T-cell (primary cell): ENCODE measurements at regions not wholly inside any gene's neighbourhood (a gene's known extent, or its start where the extent isn't known, plus 50 kb on each side); places are given as distances from the start of the nearest gene placed in this dataset.

Experiments
- ATAC-seq, 4 experiments: fragments of 200-7000 bp in 3 of 4; fragments of 150-1000 bp in 1 of 4; cut with Tn5 transposase; replicated peaks in 1 of 4; 1 replicate in 3 of 4; 2 replicates in 1 of 4; pipeline ENCODE4 v1.10.0; 2021; ENCODE audit warnings: moderate library complexity in 3 of 4, mild to moderate bottlenecking in 2 of 4, moderate number of reproducible peaks in 1 of 4
- CTCF ChIA-PET, 2 donors: fragments of 300-600 bp; sonication (Branson Sonifier 250); formaldehyde crosslinking; loops; one replicate each; lab custom pipeline; 2022; ENCODE audit warnings: antibody characterized with exemption in 2 of 2; lab: Charles Lee
- POLR2A ChIA-PET, 2 donors: fragments of 300-600 bp; sonication (Branson Sonifier 250); formaldehyde crosslinking; loops; one replicate each; lab custom pipeline; 2022; ENCODE audit warnings: antibody characterized with exemption in 2 of 2; lab: Charles Lee
- DNase-seq, 35 experiments: peaks; one replicate each; pipeline versions ENCODE4 v3.0.0 to v3.0.0-alpha.2; 2013 to 2023
- H3K27ac ChIP-seq: one replicate; pipeline ENCODE4 v1.5.1; 2013; ENCODE audit warnings: low read length
- H3K27me3 ChIP-seq, 2 experiments: replicated peaks in 1 of 2; 1 replicate in 1 of 2; 2 replicates in 1 of 2; pipeline versions ENCODE4 v1.6.1 to v1.7.0; 2013; ENCODE audit warnings: low read length in 1 of 2, mixed read lengths in 1 of 2; ENCODE audit not compliant: control insufficient read depth in 2 of 2, insufficient read depth in 2 of 2; ENCODE audit errors: extremely low read depth in 1 of 2
- H3K36me3 ChIP-seq, 2 donors: 1 replicate in 1 of 2; 2 replicates in 1 of 2; pipeline versions ENCODE4 v1.6.1 to v1.7.0; 2013; ENCODE audit warnings: low read length in 1 of 2; ENCODE audit not compliant: control insufficient read depth in 2 of 2, insufficient read depth in 1 of 2; ENCODE audit errors: extremely low read depth in 1 of 2
- H3K4me1 ChIP-seq, 2 experiments: 1 replicate in 1 of 2; 2 replicates in 1 of 2; pipeline versions ENCODE4 v1.6.1 to v1.7.0; 2013; ENCODE audit warnings: low read length in 2 of 2, mixed read lengths in 1 of 2; ENCODE audit not compliant: insufficient read depth in 2 of 2, control insufficient read depth in 1 of 2; ENCODE audit errors: extremely low read depth in 1 of 2
- H3K4me3 ChIP-seq, 2 donors: 1 replicate in 1 of 2; 2 replicates in 1 of 2; pipeline versions ENCODE4 v1.5.1 to v1.7.0; 2013; ENCODE audit warnings: mild to moderate bottlenecking in 2 of 2, low read length in 1 of 2, moderate library complexity in 1 of 2; ENCODE audit not compliant: control insufficient read depth in 1 of 2; ENCODE audit errors: extremely low read depth in 1 of 2
- H3K9me3 ChIP-seq: 2 replicates; pipeline ENCODE4 v1.7.0; 2013
- H3K27ac Mint-ChIP-seq, 2 donors: one replicate each; pipeline ENCODE4 v1.8.0; 2020 to 2021; ENCODE audit warnings: mild to moderate bottlenecking in 2 of 2, mixed read lengths in 2 of 2
- H3K27me3 Mint-ChIP-seq, 2 donors: one replicate each; pipeline ENCODE4 v1.8.0; 2021 to 2022; ENCODE audit warnings: mixed read lengths in 2 of 2
- H3K36me3 Mint-ChIP-seq: one replicate; pipeline ENCODE4 v1.8.0; 2021; ENCODE audit warnings: mixed read lengths
- H3K4me1 Mint-ChIP-seq, 3 donors: one replicate each; pipeline ENCODE4 v1.8.0; 2020 to 2022; ENCODE audit warnings: mixed read lengths in 3 of 3, mild to moderate bottlenecking in 1 of 3
- H3K4me3 Mint-ChIP-seq, 3 donors: one replicate each; pipeline ENCODE4 v1.8.0; 2020 to 2022; ENCODE audit warnings: mild to moderate bottlenecking in 3 of 3, mixed read lengths in 3 of 3, moderate library complexity in 3 of 3
- H3K9me3 Mint-ChIP-seq, 3 donors: one replicate each; pipeline ENCODE4 v1.8.0; 2020 to 2022; ENCODE audit warnings: mixed read lengths in 3 of 3
- WGBS: methylation state at CpG from one replicate; pipeline ENCODE4 v1.1.5; 2013; ENCODE audit warnings: missing lambda C conversion rate; ENCODE audit not compliant: insufficient coverage; 5-methylcytosine and 5-hydroxymethylcytosine counted together

- no peaks in the 10 kb centered on the region for H3K9me3 Mint-ChIP-seq
- CTCF ChIA-PET = no interaction called here
- no peaks in the 10 kb centered on the region for H3K9me3 ChIP-seq
- no peaks in the 10 kb centered on the region for H3K36me3 ChIP-seq
- DNase-seq = no peak
- no peak overlapping the region for H3K27ac ChIP-seq
- ATAC-seq = no peak
- H3K36me3 Mint-ChIP-seq = no peaks in the 10 kb centered on the region
- no peaks in the 10 kb centered on the region for H3K4me1 ChIP-seq
- no peak overlapping the region for H3K4me3 Mint-ChIP-seq
- H3K4me3 ChIP-seq = no peak overlapping the region
- H3K27me3 ChIP-seq = no peaks in the 10 kb centered on the region
- no CpG with 5 or more reads among the region's 5 CpGs for WGBS
- peaks cover 0 to 7% of the 10 kb centered on the region in 2 donors for H3K27me3 Mint-ChIP-seq
- H3K27ac Mint-ChIP-seq = no peak overlapping the region
- POLR2A ChIA-PET = interaction anchor here in 1 of 2 donors (0.5 kb wide), 1 partner anchor 1132 kb away, joined by 13 read pairs; no protein-coding TSS in a partner anchor
- H3K4me1 Mint-ChIP-seq = no peaks in the 10 kb centered on the region
Measured at GRCh38 chr11:15610881-15611280, 496.2 kb downstream of the INSC start.

DNA sequence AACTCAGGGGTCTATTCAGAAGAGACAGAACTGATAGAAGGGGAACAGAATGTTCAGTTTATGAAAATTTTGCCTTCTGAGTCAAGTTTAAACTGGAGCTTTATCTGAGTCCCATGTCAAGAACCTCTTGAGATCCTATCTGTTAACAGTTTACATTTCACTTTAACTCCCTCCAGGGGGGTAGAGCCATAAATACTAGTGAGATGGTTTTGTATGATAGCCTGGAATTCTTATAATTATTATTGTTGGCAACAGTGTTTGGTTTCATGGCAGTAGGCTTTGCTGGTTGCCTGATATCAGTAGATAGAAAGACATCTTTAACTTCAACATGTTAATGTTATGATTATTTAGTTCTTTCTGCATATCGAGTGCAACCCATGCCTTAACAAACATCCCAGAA is 498.5 kb downstream of the INSC start:
- H3K9me3 ChIP-seq = no peaks in the 10 kb centered on the region
- Mint-ChIP-seq H3K9me3 (no peaks in the 10 kb centered on the region), H3K27me3 (peaks cover 0 to 7% of the 10 kb centered on the region in 2 donors), H3K36me3 (no peaks in the 10 kb centered on the region), H3K27ac (no peak overlapping the region), H3K4me3 (no peak overlapping the region), H3K4me1 (no peaks in the 10 kb centered on the region)
- ChIA-PET CTCF (no interaction called here), POLR2A (no interaction called here)
- no peak overlapping the region for H3K4me3 ChIP-seq
- no peaks in the 10 kb centered on the region for H3K36me3 ChIP-seq
- no CpG with 5 or more reads among the region's 1 CpG for WGBS
- ATAC-seq (no peak), DNase-seq (no peak)
- no peaks in the 10 kb centered on the region for H3K4me1 ChIP-seq
- H3K27me3 ChIP-seq = no peaks in the 10 kb centered on the region
- no peak overlapping the region for H3K27ac ChIP-seq

DNA sequence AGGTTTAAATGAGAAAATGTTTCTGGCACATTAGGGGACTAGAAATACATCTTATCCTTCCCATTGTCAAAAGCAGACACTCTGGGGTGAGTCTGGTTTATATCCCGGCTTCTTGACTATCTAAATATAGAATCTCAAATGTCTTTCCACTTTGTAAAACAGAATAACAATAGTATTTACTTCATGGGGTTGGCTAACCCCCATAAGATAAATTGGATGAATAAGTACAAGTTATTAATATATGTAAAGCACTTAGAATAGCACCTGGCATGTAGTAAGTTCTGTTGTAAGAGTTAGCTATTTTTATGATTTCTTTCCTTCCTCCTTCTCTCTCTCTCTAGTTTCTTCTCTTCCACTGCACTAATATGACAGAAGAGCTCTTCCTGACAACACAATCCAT is 499.1 kb downstream of the INSC start:
- H3K27me3 Mint-ChIP-seq = peaks cover 0 to 7% of the 10 kb centered on the region in 2 donors
- H3K4me1 ChIP-seq = no peaks in the 10 kb centered on the region
- H3K4me3 Mint-ChIP-seq = no peak overlapping the region
- H3K9me3 ChIP-seq = no peaks in the 10 kb centered on the region
- no peak overlapping the region for H3K4me3 ChIP-seq
- H3K36me3 Mint-ChIP-seq = no peaks in the 10 kb centered on the region
- CTCF ChIA-PET = no interaction called here
- WGBS = no CpG with 5 or more reads among the region's 1 CpG
- POLR2A ChIA-PET = no interaction called here
- DNase-seq (no peak), ATAC-seq (no peak)
- peaks cover 0 to 3% (median 0%) of the 10 kb centered on the region in 3 donors for H3K9me3 Mint-ChIP-seq
- H3K27ac Mint-ChIP-seq = no peak overlapping the region
- H3K27ac ChIP-seq = no peak overlapping the region
- no peaks in the 10 kb centered on the region for H3K4me1 Mint-ChIP-seq
- no peaks in the 10 kb centered on the region for H3K36me3 ChIP-seq
- H3K27me3 ChIP-seq = no peaks in the 10 kb centered on the region

DNA sequence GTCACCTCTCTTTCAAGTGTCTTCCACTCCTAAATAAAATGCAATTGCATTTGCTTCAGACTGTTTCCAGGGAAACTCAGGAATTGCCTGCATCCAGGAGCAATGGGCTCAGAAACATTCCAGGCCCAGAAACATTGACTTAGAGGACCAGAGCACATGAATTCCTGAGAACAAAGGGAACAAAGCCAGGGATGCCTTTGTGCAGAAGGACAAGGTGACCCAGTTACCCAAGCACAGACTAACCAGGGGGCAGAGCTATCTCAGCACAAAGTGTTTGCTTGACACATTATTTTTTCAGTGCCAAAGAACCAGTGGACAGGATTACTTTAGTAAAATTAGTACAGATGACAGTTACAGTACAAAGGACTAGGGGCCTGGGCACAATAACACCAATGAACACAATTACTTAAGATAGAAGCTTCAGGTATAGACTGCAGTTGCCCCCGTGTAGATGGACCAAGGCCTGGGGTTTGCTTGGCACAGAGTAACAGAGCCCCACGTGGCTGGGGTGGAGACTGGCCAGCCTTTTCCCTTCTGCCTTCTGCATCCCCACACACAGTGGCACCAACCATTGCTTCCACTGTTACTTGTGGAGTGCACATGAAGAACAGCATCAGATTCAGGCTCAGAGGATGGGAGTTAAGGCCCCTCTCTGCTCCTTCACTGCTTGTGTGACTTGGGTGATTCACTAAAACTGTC is 500.8 kb downstream of the INSC start:
- no peak overlapping the region for H3K27ac ChIP-seq
- Mint-ChIP-seq H3K4me3 (no peak overlapping the region), H3K27me3 (peaks cover 0 to 4% of the 10 kb centered on the region in 2 donors), H3K36me3 (no peaks in the 10 kb centered on the region), H3K4me1 (no peaks in the 10 kb centered on the region), H3K9me3 (peaks cover 0 to 4% (median 0%) of the 10 kb centered on the region in 3 donors), H3K27ac (no peak overlapping the region)
- ATAC-seq (no peak), DNase-seq (no peak)
- CTCF ChIA-PET = no interaction called here
- H3K4me3 ChIP-seq = no peak overlapping the region
- WGBS = 69% methylated on average over 2 of the region's 2 CpGs
- H3K27me3 ChIP-seq = no peaks in the 10 kb centered on the region
- POLR2A ChIA-PET = no interaction called here
- H3K4me1 ChIP-seq = no peaks in the 10 kb centered on the region
- H3K36me3 ChIP-seq = no peaks in the 10 kb centered on the region
- no peaks in the 10 kb centered on the region for H3K9me3 ChIP-seq

- 77% methylated on average over 4 of the region's 13 CpGs for whole genome bisulfite sequencing
- Histone ChIP-seq H3K9me3 (no peaks in the 10 kb centered on the region), H3K4me3 (no peak overlapping the region), H3K4me1 (no peaks in the 10 kb centered on the region), H3K27me3 (no peaks in the 10 kb centered on the region), H3K36me3 (no peaks in the 10 kb centered on the region), H3K27ac (no peak overlapping the region)
- Mint-ChIP-seq H3K4me1 (no peaks in the 10 kb centered on the region), H3K4me3 (no peak overlapping the region), H3K27ac (no peak overlapping the region), H3K36me3 (no peaks in the 10 kb centered on the region), H3K9me3 (peaks cover 0 to 4% (median 0%) of the 10 kb centered on the region in 3 donors), H3K27me3 (peaks cover 6 to 9% of the 10 kb centered on the region in 2 donors)
- ATAC-seq (no peak), DNase-seq (no peak)
- ChIA-PET CTCF (no interaction called here), POLR2A (no interaction called here)
Measured at GRCh38 chr11:15616130-15617105, 501.7 kb downstream of the INSC start.

DNA sequence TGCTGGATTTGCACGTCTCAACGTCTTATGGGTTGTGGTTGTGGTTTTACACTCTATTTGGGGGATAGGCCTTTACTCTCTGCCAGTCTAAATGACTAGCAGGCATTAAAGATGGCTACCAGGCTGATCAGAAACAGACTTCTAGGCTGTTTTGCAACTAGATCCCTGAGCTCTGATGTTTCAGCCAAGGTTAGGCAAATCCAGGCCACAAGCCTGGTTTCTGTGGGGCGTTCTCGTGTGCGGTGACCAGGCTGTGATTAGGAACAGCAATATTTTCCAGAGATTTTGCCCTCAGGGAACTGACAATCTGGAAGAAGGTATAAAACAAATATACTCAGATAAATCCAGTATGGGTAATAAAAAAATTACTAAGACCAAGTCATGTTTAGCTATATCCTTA is 502.4 kb downstream of the INSC start:
- H3K4me1 ChIP-seq = no peaks in the 10 kb centered on the region
- Mint-ChIP-seq H3K27me3 (peaks cover 5 to 6% of the 10 kb centered on the region in 2 donors), H3K4me1 (no peaks in the 10 kb centered on the region), H3K36me3 (no peaks in the 10 kb centered on the region), H3K4me3 (no peak overlapping the region), H3K27ac (no peak overlapping the region), H3K9me3 (peaks cover 0 to 4% (median 0%) of the 10 kb centered on the region in 3 donors)
- ChIA-PET POLR2A (no interaction called here), CTCF (no interaction called here)
- DNase-seq (no peak), ATAC-seq (no peak)
- no peak overlapping the region for H3K27ac ChIP-seq
- H3K27me3 ChIP-seq = no peaks in the 10 kb centered on the region
- H3K4me3 ChIP-seq = no peak overlapping the region
- H3K9me3 ChIP-seq = no peaks in the 10 kb centered on the region
- WGBS = no CpG with 5 or more reads among the region's 5 CpGs
- H3K36me3 ChIP-seq = no peaks in the 10 kb centered on the region
